ENCODE measurements at regions not wholly inside any gene's neighbourhood (a gene's known extent, or its start where the extent isn't known, plus 50 kb on each side); places are given as distances from the start of the nearest gene placed in this dataset.

- TF ChIP-seq CTCF (IDR thresholded peaks at IDR 0.05) (no peak), POLR2A (IDR thresholded peaks at IDR 0.05) (no peak)
Measured at GRCh38 chr3:102233881-102234280, 200.9 kb upstream of the ZPLD1 start.
